Stimulated activated CD4-positive, alpha-beta T cell treated with anti-CD3 and anti-CD28 coated beads, TNF-alpha, amount 100 ng/mL, for 4 hours (primary cell): ENCODE measurements at regions not wholly inside any gene's neighbourhood (a gene's known extent, or its start where the extent isn't known, plus 50 kb on each side); places are given as distances from the start of the nearest gene placed in this dataset.

Experiments
- DNase-seq, 3 experiments: peaks; one replicate each; pipeline ENCODE4 v3.0.0-alpha.2; 2020; ENCODE audit warnings: low read depth in 3 of 3

DNA sequence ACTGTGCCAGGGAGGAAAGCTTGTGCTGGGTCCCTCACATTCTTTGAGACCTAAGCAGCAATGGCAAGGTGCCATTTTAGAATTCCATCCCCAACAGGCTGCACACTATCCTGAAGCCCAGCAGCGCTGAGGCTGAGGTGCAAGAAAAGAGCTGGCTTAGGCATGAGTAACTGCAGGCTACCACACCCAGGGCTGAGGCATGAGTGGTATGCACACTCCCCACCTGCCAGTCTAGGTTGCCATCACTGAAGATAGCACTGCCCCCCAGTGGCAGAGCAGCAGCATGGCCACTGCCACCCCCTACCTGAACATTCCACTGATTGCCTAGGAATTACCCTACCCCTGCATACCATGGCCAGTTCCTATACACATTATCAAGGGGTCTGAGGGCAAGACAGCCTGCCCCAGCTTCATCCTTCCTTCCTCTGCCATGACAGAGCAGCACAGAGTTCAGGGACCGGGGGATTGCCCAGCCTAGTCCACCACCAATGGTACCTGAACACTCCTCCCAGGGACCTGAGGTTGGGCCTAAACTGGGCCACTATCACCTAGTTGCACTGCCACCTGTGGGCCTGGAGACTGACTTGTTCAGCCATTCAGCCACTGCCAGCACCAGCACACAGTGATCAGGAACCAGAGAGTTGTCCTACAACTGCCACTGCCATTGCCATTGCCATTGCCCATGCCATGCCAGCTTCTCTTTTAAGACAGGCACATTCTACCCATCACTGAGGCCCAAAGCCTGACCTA is 129.8 kb downstream of the SATB1 start:
- no peak for DNase-seq

GRCh38 chr3:18290157-18290556 is 135.0 kb downstream of the SATB1 start:
- DNase-seq: no peak

- no peak for DNase-seq
Observed at GRCh38 chr3:18288243-18288642, 136.9 kb downstream of the SATB1 start.

DNA sequence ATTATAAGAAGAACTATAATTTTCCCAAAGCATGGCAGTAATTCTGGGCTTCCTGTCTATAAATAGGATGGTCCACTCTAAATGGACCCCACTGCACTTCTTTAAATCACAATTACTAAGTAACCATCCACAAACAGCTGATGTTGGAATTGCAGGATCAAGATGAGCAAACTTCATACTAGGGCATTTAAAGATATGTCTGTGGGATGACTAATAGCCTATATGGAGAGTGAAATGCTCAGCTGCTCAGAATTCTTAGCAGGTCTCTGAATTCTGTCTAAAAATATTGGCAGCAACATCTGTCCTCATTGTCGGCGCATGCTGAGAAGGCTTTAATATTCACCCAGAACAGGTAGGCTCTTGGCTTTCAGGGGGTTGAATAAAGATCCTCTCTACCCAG is 140.4 kb downstream of the SATB1 start:
- no peak for DNase-seq

DNA sequence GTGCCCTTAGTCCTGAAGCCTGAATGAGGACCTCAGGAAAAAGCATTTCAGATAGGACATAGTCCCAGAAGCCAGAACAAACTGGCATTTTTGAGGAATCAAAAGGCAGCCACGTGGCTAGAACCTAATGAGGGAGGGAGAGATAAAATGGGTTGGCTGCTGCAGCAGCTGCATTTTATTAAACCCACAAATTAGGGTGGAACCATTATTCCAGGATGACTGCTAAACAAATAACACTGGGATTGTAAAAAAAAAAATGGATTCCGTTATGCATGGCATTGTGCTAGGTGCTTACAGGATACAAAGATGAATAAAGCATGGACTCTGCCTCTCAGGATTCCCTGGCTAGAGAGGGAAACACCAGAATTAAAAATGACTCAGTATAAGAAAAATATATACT is 141.5 kb downstream of the SATB1 start:
- DNase-seq: no peak

GRCh38 chr3:18282507-18282906 is 142.6 kb downstream of the SATB1 start:
- no peak for DNase-seq

GRCh38 chr3:18279226-18279737 is 145.9 kb downstream of the SATB1 start:
- DNase-seq: no peak

DNA sequence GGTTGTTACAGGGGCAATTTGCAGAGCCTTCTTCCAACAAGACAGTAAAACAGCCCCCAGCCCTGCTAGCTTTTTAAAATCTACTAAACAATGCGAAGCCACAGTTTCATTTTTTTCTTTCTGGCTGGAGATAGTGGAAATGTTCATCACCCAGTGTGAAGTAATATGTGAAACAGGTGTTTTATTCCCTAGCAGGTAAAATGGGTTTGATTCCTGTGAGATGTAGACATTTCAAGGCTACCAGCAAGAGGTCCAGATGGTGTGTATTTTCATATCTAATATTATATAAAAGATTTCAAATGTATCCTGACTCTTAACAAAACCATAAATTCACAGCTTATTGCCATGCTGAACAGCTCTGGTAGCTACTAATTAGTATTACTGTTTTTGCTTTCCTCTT is 160.3 kb downstream of the SATB1 start:
- no peak for DNase-seq

GRCh38 chr3:18264361-18264760 is 160.8 kb downstream of the SATB1 start:
- no peak for DNase-seq

DNA sequence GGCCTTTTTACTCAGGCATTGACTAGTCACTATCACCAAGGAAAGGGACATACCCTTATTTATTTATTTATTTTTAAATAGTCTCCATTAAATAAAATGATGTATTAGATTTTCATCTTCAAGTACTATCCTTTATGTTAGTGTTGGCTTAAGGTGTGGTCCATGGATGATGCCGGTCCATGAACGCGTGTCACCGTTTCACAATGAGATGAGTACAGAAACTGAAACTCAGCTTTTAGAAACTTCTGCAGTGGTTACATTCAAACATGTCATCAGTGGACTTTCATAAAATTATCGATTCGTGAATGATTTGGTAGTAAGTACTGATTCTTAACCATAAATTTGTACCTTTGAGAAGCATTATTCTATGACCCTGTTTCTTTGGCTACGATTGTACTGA is 166.6 kb downstream of the SATB1 start:
- DNase-seq: no peak

- DNase-seq: no peak
Observed at GRCh38 chr3:18252578-18252977, 172.6 kb downstream of the SATB1 start.

DNA sequence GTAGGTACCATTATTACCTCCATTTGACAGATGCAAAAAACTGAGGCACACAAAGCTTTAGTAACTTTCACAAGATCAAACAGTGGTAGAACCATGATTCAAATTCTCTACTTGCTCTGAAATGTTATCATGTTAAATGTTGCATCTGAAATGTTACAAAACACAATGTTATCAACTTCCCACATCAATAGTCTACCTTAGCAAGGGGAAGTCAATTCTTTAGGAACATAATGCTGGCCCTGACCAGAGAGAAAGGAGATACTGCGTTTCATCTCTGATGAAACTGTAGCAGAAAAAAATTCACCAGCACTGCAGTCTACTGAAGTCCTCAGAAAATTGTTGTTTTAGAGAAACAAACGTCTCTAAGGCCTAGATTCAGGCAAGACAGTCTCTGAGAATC is 174.1 kb downstream of the SATB1 start:
- no peak for DNase-seq

GRCh38 chr3:18249126-18249525 is 176.0 kb downstream of the SATB1 start:
- no peak for DNase-seq

DNA sequence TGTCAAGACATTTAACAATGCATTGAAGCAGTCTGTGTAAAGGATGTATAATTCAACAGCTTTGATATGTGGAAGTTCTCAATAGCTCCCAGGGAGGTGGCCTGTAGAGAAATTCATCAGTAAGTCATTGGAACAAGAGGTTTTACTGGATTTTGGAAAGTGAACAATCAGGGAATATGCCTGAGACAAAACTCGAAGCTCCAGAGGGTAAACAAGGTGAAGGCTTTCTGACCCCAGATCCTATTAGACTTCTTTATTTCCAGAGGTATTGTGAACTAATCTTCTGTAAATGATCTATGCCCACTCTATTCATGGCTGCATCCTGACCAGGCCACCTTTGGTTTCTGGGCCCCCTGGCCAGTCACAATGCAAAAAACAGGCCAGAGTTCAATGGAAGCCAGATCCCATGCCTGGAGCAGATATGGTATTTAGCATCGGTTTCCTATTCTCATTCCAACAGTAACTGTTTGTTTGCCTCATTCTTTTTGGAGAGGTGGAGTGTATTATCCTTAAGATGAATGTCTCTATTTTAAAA is 177.3 kb downstream of the SATB1 start:
- no peak for DNase-seq

DNA sequence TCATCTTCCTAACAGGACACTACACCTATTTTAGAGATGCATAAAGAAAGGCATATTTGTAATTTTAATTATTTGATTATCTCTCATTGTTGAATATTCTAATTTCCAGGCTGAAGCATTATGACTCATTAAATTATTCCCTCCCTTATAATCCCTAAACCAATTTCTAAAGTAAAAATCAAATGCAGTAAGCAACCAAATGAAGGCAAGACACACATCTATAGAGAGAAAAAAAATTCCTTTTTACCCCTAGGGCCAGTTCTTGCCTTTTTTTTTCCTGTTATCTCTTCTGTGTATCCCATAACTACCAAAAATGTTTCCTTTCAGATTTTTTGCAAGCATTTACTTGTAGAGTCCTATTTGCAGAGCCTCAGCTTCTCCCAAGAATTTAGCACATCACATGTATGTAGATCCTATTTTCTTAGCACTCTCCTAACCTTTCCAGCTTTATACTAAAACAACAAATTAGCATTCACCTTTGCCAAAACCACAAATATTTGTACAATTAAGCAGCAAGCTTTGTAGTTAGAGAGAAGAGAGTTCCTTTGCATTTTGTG is 177.9 kb downstream of the SATB1 start:
- no peak for DNase-seq

DNA sequence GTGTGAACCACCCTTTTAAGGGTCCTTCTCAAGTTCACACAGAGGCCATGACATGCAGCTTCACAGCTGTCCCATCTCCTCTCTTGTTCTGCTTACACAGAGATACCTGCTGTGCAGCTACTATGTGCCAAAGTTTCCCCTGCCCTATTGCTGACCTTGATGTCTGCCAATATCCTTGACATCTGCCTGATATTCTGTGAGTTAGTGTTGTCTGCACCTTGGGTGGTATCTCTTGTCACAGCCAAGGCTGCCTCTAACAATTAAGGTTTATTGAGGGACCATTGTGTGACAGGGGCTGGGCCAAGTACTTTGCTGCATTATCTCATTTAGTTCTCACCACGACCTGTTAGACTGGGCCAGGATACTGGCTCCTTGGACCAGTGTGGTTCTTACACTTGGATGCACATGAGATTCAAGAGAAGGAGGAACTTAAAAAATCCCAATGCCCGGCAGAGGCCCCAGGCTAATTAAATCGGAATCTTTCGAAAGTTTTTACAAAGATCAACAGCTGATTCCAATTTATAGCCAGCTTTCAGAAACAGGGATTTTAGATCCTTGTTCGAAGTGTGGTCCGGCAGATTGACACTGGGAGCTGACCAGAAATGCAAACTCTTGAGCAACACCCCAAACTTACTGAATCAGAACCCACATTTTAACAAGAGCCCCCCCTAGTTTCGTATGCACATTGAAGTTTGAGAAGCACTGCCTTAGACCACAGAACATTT is 178.6 kb downstream of the SATB1 start:
- no peak for DNase-seq

- DNase-seq: no peak
Observed at GRCh38 chr3:18245721-18246120, 179.4 kb downstream of the SATB1 start.

DNA sequence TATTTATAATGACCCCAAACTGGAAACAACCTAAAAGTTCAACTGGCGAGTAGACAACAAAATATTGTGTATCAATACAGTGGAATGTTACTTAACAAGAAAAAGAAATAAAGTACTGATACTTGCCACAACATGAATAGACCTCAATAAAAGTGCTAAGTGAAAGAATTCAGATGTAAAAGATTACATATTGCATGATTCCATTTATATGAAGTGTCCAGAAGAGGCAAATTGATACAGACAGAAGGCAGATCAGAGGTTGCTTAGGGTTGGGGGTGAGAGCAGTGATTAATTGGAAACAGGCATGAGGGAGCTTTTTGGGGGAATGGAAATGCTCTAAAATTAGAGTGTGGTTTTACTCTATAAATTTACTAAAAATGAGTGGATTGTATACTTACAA is 183.3 kb downstream of the SATB1 start:
- no peak for DNase-seq

DNA sequence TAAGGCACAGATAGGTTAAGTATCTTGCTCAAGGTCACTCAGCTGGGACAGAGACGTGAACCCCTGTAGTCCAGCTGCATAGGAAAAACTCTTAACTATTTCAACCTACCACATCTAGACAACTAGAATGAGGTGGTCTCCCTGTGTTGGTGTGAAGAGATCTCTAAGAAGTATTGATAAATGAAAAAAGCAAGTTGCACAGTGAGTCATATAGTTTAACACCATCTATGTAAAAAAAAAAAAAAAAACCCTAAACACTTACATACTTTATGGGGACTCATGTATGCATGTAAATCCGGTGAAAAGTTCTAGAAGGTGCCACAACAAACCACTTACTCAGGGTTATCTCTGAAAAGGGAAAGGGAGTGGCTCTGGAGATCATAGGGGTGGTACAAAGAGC is 185.5 kb downstream of the SATB1 start:
- DNase-seq: no peak

DNA sequence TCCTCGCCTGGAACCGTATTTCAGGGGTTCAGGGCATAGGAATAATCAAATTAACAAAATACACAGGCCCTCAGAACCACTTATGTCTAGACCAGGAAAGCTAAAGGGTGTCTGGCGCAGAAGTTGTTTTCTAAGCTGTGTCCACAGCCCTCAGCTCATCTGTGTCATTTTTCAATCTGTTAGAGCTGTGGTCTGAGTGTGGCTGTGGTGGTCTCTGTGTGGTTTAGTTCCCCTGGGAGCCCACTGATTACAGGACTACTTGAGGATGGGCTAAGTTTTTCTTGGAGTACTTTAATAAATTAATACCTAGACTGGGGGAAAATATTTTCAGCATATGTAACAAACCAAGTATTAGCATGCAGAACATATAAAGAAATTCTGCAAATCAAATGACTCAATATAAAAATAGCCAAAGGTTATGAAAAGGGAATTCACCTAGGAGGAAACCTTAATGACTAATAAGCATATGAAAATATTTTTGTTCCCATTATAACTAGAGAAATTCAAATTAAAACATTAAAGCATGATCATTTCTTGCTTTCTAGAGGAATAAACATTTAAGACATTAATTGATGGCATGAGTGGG is 186.3 kb downstream of the SATB1 start:
- no peak for DNase-seq

- no peak for DNase-seq
Observed at GRCh38 chr3:18238332-18238731, 186.8 kb downstream of the SATB1 start.

DNA sequence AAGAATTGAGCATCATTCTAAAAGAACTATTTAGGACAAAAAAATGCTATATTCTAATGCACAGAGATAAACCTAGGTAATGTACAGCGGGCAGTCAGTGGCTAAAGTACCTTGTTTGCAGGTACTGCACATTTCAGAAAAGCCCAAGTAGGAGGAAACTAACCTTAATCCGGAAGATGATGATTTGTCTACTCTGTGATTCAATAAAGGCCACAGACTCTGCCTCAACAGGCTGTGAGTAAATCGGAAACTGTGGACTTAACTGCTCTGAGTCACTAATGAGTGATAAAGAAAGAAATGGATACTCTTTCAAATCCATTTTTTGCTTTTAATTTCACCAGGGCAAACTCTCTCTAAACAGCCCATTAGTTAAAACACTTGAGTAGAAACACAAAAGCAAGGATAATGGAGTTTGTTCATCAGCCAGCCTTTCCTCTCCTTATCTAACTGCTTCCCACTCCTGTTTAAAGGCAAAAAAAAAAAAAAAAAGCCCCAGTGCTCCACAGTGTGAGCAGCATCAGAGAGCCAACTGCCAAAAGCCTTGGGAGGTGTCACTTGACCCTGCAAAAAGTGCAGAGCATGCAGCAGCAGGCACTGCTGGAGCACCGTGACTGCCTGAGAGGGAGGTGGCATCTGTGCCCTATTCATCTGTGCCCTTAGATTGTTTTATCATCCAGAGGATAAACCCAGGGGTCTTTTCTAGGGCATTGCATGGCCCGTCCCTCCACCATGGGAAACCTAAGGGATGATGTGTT is 187.7 kb downstream of the SATB1 start:
- no peak for DNase-seq
